ENCODE measurements at regions not wholly inside any gene's neighbourhood (a gene's known extent, or its start where the extent isn't known, plus 50 kb on each side); places are given as distances from the start of the nearest gene placed in this dataset.

DNA sequence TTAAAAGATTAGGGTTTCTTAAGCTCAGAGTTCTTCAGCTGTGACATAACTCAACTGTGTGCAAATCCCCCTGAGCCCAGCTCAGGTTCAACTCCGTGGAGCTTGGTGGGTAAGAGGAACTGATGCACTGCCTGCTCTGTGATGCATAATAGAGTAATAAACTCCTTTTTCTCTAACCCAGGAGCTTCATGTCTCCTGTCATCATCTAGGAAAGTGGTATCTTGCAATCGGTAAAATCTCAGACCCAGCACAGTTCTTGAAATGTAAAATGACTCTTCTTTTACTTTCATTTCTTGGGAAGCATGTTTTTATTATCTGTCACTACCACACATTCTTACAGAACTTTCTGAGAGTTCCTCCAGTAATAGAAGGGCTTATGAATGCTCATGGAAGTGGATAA is 123.8 kb upstream of the PCDH9 start:
- Histone ChIP-seq H3K36me3 (no peaks in the 10 kb centered on the region), H3K27me3 (no peaks in the 10 kb centered on the region), H3K9me3 (no peaks in the 10 kb centered on the region), H3K4me3 (no peak overlapping the region), H3K4me1 (no peaks in the 10 kb centered on the region), H3K27ac (no peak overlapping the region)
- DNase-seq (no peak), ATAC-seq (no peak)
- TF ChIP-seq, protein P1, sequence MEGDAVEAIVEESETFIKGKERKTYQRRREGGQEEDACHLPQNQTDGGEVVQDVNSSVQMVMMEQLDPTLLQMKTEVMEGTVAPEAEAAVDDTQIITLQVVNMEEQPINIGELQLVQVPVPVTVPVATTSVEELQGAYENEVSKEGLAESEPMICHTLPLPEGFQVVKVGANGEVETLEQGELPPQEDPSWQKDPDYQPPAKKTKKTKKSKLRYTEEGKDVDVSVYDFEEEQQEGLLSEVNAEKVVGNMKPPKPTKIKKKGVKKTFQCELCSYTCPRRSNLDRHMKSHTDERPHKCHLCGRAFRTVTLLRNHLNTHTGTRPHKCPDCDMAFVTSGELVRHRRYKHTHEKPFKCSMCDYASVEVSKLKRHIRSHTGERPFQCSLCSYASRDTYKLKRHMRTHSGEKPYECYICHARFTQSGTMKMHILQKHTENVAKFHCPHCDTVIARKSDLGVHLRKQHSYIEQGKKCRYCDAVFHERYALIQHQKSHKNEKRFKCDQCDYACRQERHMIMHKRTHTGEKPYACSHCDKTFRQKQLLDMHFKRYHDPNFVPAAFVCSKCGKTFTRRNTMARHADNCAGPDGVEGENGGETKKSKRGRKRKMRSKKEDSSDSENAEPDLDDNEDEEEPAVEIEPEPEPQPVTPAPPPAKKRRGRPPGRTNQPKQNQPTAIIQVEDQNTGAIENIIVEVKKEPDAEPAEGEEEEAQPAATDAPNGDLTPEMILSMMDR (IDR thresholded peaks at IDR 0.05): no peak
- intact Hi-C loops (cut with DNase I): no loop called here

DNA sequence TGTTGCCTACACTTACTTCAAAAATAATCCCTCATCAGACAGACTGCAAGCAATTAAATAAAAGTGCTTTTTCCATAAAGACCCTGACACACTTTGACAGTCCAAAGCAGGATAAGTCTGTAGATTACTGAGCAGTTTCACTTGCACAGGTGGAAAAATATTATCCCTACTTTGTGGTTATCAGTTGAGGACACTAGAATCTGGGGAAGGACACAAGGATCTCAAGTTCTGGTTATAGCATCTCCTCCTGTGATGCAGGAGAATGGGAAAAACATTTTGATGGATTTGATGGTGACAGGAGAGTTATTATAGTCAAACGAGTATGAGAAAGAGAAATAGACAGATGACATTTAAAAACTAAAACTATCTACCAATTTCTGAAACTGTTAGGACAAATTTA is 122.9 kb upstream of the PCDH9 start:
- H3K4me3 ChIP-seq: no peak overlapping the region
- DNase-seq (no peak), ATAC-seq (no peak)
- H3K4me1 ChIP-seq: no peaks in the 10 kb centered on the region
- TF ChIP-seq, protein P1 (IDR thresholded peaks at IDR 0.05): no peak
- H3K27ac ChIP-seq: no peak overlapping the region
- no peaks in the 10 kb centered on the region for H3K27me3 ChIP-seq
- intact Hi-C loops (cut with DNase I): no loop called here
- H3K9me3 ChIP-seq: no peaks in the 10 kb centered on the region
- no peaks in the 10 kb centered on the region for H3K36me3 ChIP-seq

DNA sequence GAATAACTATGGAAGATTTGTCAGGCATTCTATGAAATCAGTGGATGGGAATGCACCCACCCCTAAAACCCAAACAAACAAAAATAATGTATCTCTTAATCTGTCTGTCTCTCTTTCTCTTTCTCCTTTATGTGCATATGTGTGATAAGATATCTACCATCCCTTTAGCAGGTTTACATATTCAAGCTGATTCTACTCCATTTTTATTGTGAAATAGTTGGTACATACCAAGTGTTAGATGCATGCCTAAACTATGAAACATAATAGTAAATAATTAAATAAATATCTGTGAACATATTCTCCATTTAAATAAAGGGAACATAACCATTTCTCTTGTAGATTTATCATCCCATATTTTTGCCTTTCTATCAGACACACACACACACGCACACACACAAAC is 121.8 kb upstream of the PCDH9 start:
- Histone ChIP-seq H3K36me3 (no peaks in the 10 kb centered on the region), H3K9me3 (no peaks in the 10 kb centered on the region)
- TF ChIP-seq, protein P1 (IDR thresholded peaks at IDR 0.05): no peak

DNA sequence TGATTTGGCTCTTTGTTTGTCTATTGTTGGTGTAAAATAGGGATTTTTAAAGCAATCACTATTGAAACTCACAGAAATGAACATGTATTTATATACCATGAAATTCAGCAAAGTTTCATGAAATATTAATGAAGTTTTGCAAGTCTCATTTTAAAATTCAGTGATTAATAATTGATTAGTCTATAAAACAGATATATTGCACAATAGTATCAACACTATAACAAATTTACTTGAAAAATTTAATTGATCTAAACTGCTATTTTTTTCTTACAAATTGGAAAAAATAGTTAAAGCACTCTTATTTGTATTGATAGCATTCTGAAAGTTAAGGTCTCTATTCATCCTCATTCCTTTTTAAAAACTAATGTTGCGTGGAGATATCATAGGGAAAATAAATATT is 121.0 kb upstream of the PCDH9 start:
- ATAC-seq: no peak
- no peak for DNase-seq
- intact Hi-C loops (cut with DNase I): no loop called here
- TF ChIP-seq, protein P1 (IDR thresholded peaks at IDR 0.05): no peak
- no peak overlapping the region for H3K4me3 ChIP-seq
- no peaks in the 10 kb centered on the region for H3K4me1 ChIP-seq
- no peaks in the 10 kb centered on the region for H3K27me3 ChIP-seq
- no peaks in the 10 kb centered on the region for H3K36me3 ChIP-seq
- H3K27ac ChIP-seq: no peak overlapping the region
- no peaks in the 10 kb centered on the region for H3K9me3 ChIP-seq

More for the DNA sequence above, 121.8 kb upstream of the PCDH9 start:
- ATAC-seq (no peak), DNase-seq (no peak)
- Histone ChIP-seq H3K4me3 (no peak overlapping the region), H3K4me1 (no peaks in the 10 kb centered on the region), H3K27me3 (no peaks in the 10 kb centered on the region), H3K27ac (no peak overlapping the region)
- intact Hi-C loops (cut with DNase I): no loop called here

DNA sequence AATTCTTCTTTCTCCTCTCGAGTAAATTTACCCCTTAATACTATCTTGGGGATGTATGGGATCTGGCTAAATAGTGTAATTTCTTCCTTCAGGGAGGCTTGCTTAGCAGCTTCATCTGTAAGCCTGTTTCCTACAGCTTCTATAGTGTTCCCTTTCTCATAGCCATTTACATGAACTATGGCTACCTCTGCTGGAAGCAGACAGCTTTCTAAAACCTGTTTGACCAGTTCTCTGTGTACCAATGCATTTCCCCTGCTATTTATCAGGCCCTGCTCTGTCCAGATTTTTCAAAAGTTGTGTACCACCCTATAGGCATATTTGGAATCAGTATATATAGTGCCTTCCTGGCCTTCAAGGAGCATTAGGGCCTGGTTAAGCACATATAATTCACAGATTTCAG is 113.6 kb upstream of the PCDH9 start:
- intact Hi-C loops (cut with DNase I): no loop called here
- no peaks in the 10 kb centered on the region for H3K9me3 ChIP-seq
- H3K27me3 ChIP-seq: no peaks in the 10 kb centered on the region
- no peak overlapping the region for H3K27ac ChIP-seq
- no peak for DNase-seq
- no peaks in the 10 kb centered on the region for H3K36me3 ChIP-seq
- no peak for ATAC-seq
- TF ChIP-seq, protein P1 (IDR thresholded peaks at IDR 0.05): no peak
- no peaks in the 10 kb centered on the region for H3K4me1 ChIP-seq
- H3K4me3 ChIP-seq: no peak overlapping the region

DNA sequence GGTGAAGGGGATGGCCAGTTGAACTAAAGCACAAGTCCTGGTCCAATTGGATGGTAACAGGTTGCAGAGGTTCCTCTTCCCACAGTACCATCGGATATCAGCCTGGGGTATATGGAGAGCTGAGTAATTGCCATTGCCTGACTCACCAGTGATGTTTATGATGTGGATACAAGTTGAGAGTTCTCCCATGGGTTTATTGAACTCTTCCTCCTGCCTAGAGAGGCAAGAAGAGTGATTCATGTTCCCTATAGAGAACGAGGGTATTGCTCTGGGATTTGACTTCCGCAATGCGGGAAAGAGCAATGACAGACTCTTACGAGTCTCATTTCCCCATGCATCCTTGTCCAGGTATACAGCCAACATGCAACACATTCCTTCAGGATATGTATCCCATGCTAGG is 111.3 kb upstream of the PCDH9 start:
- no peaks in the 10 kb centered on the region for H3K4me1 ChIP-seq
- ATAC-seq (no peak), DNase-seq (no peak)
- intact Hi-C loops (cut with DNase I): no loop called here
- no peaks in the 10 kb centered on the region for H3K9me3 ChIP-seq
- no peak overlapping the region for H3K4me3 ChIP-seq
- no peaks in the 10 kb centered on the region for H3K36me3 ChIP-seq
- no peak overlapping the region for H3K27ac ChIP-seq
- H3K27me3 ChIP-seq: no peaks in the 10 kb centered on the region
- TF ChIP-seq, protein P1 (IDR thresholded peaks at IDR 0.05): no peak
